ENCODE measurements at regions not wholly inside any gene's neighbourhood (a gene's known extent, or its start where the extent isn't known, plus 50 kb on each side); places are given as distances from the start of the nearest gene placed in this dataset.

- Histone ChIP-seq H3K9ac (ENCODE audit: low read depth, low read length) (no peak overlapping the region), H3K27me3 (ENCODE audit: insufficient read depth, low read length, poor library complexity) (peaks cover 5% of the 10 kb centered on the region), H3K36me3 (ENCODE audit: insufficient read depth, low read length) (no peaks in the 10 kb centered on the region), H3K4me3 (ENCODE audit: low read depth in 1 of 2, low read length in 2 of 2) (no peak overlapping the region), H4K20me1 (ENCODE audit: insufficient read depth, low read length) (no peaks in the 10 kb centered on the region), H3K27ac (ENCODE audit: low read length) (no peak overlapping the region), H3K4me1 (ENCODE audit: insufficient read depth, low read length) (no peaks in the 10 kb centered on the region), H2AFZ (ENCODE audit: low read depth, low read length) (no peak overlapping the region), H3K9me3 (ENCODE audit: insufficient read depth, low read length, severe bottlenecking) (no peaks in the 10 kb centered on the region), H3K4me2 (ENCODE audit: insufficient read depth, low read length) (no peak overlapping the region), H3K79me2 (ENCODE audit: insufficient read depth, low read length) (no peaks in the 10 kb centered on the region)
- TF ChIP-seq CTCF (IDR thresholded peaks at IDR 0.05; ENCODE audit: borderline replicate concordance, extremely low read depth, low read length, poor library complexity, severe bottlenecking) (no peak), EZH2 (IDR thresholded peaks at IDR 0.05; ENCODE audit: borderline replicate concordance, low read depth, low read length, severe bottlenecking) (no peak)
- DNase-seq (no peak), ATAC-seq (ENCODE audit: insufficient read depth, low read depth) (no peak)
These were observed 489.0 kb downstream of the SNAPC1 start for GRCh38 chr14:62251237-62251636.

- Histone ChIP-seq H3K4me3 (ENCODE audit: low read depth in 1 of 2, low read length in 2 of 2) (no peak overlapping the region), H3K79me2 (ENCODE audit: insufficient read depth, low read length) (no peaks in the 10 kb centered on the region), H3K9me3 (ENCODE audit: insufficient read depth, low read length, severe bottlenecking) (no peaks in the 10 kb centered on the region), H3K4me1 (ENCODE audit: insufficient read depth, low read length) (no peaks in the 10 kb centered on the region), H3K9ac (ENCODE audit: low read depth, low read length) (no peak overlapping the region), H3K4me2 (ENCODE audit: insufficient read depth, low read length) (no peak overlapping the region), H4K20me1 (ENCODE audit: insufficient read depth, low read length) (no peaks in the 10 kb centered on the region), H3K27me3 (ENCODE audit: insufficient read depth, low read length, poor library complexity) (peaks cover 5% of the 10 kb centered on the region), H2AFZ (ENCODE audit: low read depth, low read length) (no peak overlapping the region), H3K27ac (ENCODE audit: low read length) (no peak overlapping the region), H3K36me3 (ENCODE audit: insufficient read depth, low read length) (no peaks in the 10 kb centered on the region)
- DNase-seq (no peak), ATAC-seq (ENCODE audit: insufficient read depth, low read depth) (no peak)
- TF ChIP-seq CTCF (IDR thresholded peaks at IDR 0.05; ENCODE audit: borderline replicate concordance, extremely low read depth, low read length, poor library complexity, severe bottlenecking) (no peak), EZH2 (IDR thresholded peaks at IDR 0.05; ENCODE audit: borderline replicate concordance, low read depth, low read length, severe bottlenecking) (no peak)
These were observed 491.0 kb downstream of the SNAPC1 start for GRCh38 chr14:62253171-62253570.

GRCh38 chr14:62253911-62254310, 491.7 kb downstream of the SNAPC1 start:
- H3K9ac ChIP-seq (ENCODE audit: low read depth, low read length), result no peak overlapping the region
- H3K4me1 ChIP-seq (ENCODE audit: insufficient read depth, low read length), result no peaks in the 10 kb centered on the region
- no peaks in the 10 kb centered on the region for H3K9me3 ChIP-seq (ENCODE audit: insufficient read depth, low read length, severe bottlenecking)
- TF ChIP-seq EZH2 (IDR thresholded peaks at IDR 0.05; ENCODE audit: borderline replicate concordance, low read depth, low read length, severe bottlenecking) (no peak), CTCF (IDR thresholded peaks at IDR 0.05; ENCODE audit: borderline replicate concordance, extremely low read depth, low read length, poor library complexity, severe bottlenecking) (no peak)
- no peak for ATAC-seq (ENCODE audit: insufficient read depth, low read depth)
- no peak overlapping the region for H3K4me2 ChIP-seq (ENCODE audit: insufficient read depth, low read length)
- no peak for DNase-seq
- H2AFZ ChIP-seq (ENCODE audit: low read depth, low read length), result no peak overlapping the region
- H3K79me2 ChIP-seq (ENCODE audit: insufficient read depth, low read length), result no peaks in the 10 kb centered on the region
- H4K20me1 ChIP-seq (ENCODE audit: insufficient read depth, low read length), result no peaks in the 10 kb centered on the region
- H3K4me3 ChIP-seq (ENCODE audit: low read depth in 1 of 2, low read length in 2 of 2), result no peak overlapping the region
- no peaks in the 10 kb centered on the region for H3K36me3 ChIP-seq (ENCODE audit: insufficient read depth, low read length)
- H3K27ac ChIP-seq (ENCODE audit: low read length), result no peak overlapping the region
- peaks cover 5% of the 10 kb centered on the region for H3K27me3 ChIP-seq (ENCODE audit: insufficient read depth, low read length, poor library complexity)

GRCh38 chr14:62269204-62269603, 507.0 kb downstream of the SNAPC1 start:
- DNase-seq (no peak), ATAC-seq (ENCODE audit: insufficient read depth, low read depth) (no peak)
- no peak overlapping the region for H3K4me3 ChIP-seq (ENCODE audit: low read depth in 1 of 2, low read length in 2 of 2)
- H3K4me1 ChIP-seq (ENCODE audit: insufficient read depth, low read length), result no peaks in the 10 kb centered on the region
- H3K36me3 ChIP-seq (ENCODE audit: insufficient read depth, low read length), result no peaks in the 10 kb centered on the region
- TF ChIP-seq CTCF (IDR thresholded peaks at IDR 0.05; ENCODE audit: borderline replicate concordance, extremely low read depth, low read length, poor library complexity, severe bottlenecking) (no peak), EZH2 (IDR thresholded peaks at IDR 0.05; ENCODE audit: borderline replicate concordance, low read depth, low read length, severe bottlenecking) (no peak)
- H3K27me3 ChIP-seq (ENCODE audit: insufficient read depth, low read length, poor library complexity), result peaks cover 5% of the 10 kb centered on the region
- H3K4me2 ChIP-seq (ENCODE audit: insufficient read depth, low read length), result no peak overlapping the region
- no peaks in the 10 kb centered on the region for H3K79me2 ChIP-seq (ENCODE audit: insufficient read depth, low read length)
- no peak overlapping the region for H3K27ac ChIP-seq (ENCODE audit: low read length)
- H3K9ac ChIP-seq (ENCODE audit: low read depth, low read length), result no peak overlapping the region
- H4K20me1 ChIP-seq (ENCODE audit: insufficient read depth, low read length), result no peaks in the 10 kb centered on the region
- no peak overlapping the region for H2AFZ ChIP-seq (ENCODE audit: low read depth, low read length)
- H3K9me3 ChIP-seq (ENCODE audit: insufficient read depth, low read length, severe bottlenecking), result no peaks in the 10 kb centered on the region
